Adrenal gland (tissue), 9 donors: ENCODE measurements at regions not wholly inside any gene's neighbourhood (a gene's known extent, or its start where the extent isn't known, plus 50 kb on each side); places are given as distances from the start of the nearest gene placed in this dataset.

Experiments
- DNase-seq, 7 donors: peaks; one replicate each; pipeline ENCODE4 v3.0.0-alpha.2; 2019 to 2020
- H3K27ac ChIP-seq, 5 donors: fragments of 200-600 bp; sonication (generic) in 4 of 5; 1 replicate in 3 of 5; 2 replicates in 2 of 5; pipeline versions ENCODE4 v1.5.1 to v1.8.0; 2016 to 2020; ENCODE audit warnings: mild to moderate bottlenecking in 1 of 5
- H3K27me3 ChIP-seq: fragments of 200-600 bp; 2 replicates; pipeline ENCODE4 v1.8.0; 2021
- H3K36me3 ChIP-seq, 2 donors: fragments of 200-600 bp; replicated peaks in 1 of 2; 1 replicate in 1 of 2; 2 replicates in 1 of 2; pipeline versions ENCODE4 v1.5.1 to v1.8.0; 2018 to 2022
- H3K4me1 ChIP-seq, 2 donors: fragments of 200-600 bp; replicated peaks in 1 of 2; 1 replicate in 1 of 2; 2 replicates in 1 of 2; pipeline versions ENCODE4 v1.5.1 to v1.8.0; 2018 to 2021
- H3K4me3 ChIP-seq, 4 donors: fragments of 200-600 bp; sonication (generic) in 3 of 4; one replicate each; pipeline ENCODE4 v1.5.1; 2016 to 2018
- H3K9me3 ChIP-seq, 3 donors: fragments of 200-600 bp; sonication (generic) in 1 of 3; replicated peaks in 1 of 3; 1 replicate in 2 of 3; 2 replicates in 1 of 3; pipeline versions ENCODE4 v1.5.1 to v1.8.0; 2016 to 2021
- POLR2A ChIP-seq, 2 donors: fragments of 450-650 bp; IDR thresholded peaks; one replicate each; pipeline ENCODE4 v1.6.1; 2017; ENCODE audit warnings: antibody characterized with exemption in 2 of 2, mild to moderate bottlenecking in 2 of 2, moderate library complexity in 1 of 2
- WGBS, 4 donors: extraction: QIAGEN DNeasy Blood & Tissue Kit in 2 of 4; methylation state at CpG; one replicate each; pipeline versions ENCODE4 v1.1.5 to v1.1.7; 2013 to 2017; 5-methylcytosine and 5-hydroxymethylcytosine counted together
- intact Hi-C, 2 donors: fragments of 100-400 bp; cut with DNase I; formaldehyde crosslinking; loops; one replicate each; pipeline versions ENCODE4 v1.14.1 to v1.15.0; 2022 to 2023
- TF ChIP-seq, protein P1 (sequence below), 6 experiments: fragments of 450-650 bp in 4 of 6; fragments of 200-600 bp in 2 of 6; sonication (generic) in 1 of 6; IDR thresholded peaks; 1 replicate in 5 of 6; 2 replicates in 1 of 6; pipeline versions ENCODE4 v1.5.1 to v1.8.0; 2016 to 2021; ENCODE audit warnings: antibody characterized with exemption in 6 of 6, mild to moderate bottlenecking in 2 of 6, moderate library complexity in 1 of 6
- donor health status: healthy with polysubstance abuse.
- donor health status: Bipolar disorder and iron deficiency.
- donor health status: DM: yes; HTN: yes; CAD: no.
- donor health status: DM: no; HTN: no; CAD: no.
- donor health status: DM: no; HTN: no; CAD: no.

DNA sequence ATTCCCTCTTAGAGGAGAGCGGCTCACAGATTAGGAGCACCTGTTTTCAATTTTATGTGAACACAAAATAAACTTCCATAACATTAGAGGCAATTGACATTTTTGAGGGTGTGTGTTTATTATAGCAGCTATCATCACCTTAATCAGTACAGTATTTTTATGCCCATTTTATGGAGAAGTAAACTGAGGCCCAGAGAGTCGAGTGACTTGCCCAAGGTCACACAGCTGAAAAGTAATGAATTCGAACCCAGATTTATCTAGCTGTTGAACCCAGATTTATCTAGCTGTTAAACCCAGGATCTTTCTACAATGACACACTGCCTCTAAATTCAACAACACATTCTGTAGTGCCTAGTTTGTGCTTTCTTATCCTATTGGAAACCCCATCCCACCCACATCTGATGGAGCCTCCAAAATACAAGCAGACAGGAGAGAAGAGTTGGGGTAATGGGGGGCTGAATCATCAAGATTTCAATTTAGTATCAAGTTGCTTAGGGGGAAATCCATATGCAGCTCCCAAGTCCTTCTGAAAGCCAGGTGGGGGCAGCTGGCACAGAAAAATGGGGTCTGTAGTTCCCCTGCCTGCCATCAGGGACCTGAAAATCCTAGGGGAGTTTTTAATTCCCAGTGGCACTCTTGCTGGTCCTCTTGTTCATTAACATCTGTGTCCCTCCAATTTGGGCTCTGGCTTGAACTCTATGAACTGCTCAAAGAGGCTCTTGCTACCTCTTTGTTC lies 50.4 kb upstream of the TRA2B start:
- H3K9me3 ChIP-seq: no peaks in the 10 kb centered on the region
- H3K27me3 ChIP-seq: no peaks in the 10 kb centered on the region
- intact Hi-C loops: loop anchor here in 1 of 2 donors (10.0 kb wide), 1 partner anchor 627 kb away; the partner anchor contains the start of gene AHSG
- no peak overlapping the region for H3K27ac ChIP-seq
- H3K4me3 ChIP-seq: no peak overlapping the region
- 81 to 95% (median 85%) methylated on average over 3 of the region's 3 CpGs for WGBS, 4 donors
- H3K36me3 ChIP-seq: no peaks in the 10 kb centered on the region
- peaks cover 0 to 12% of the 10 kb centered on the region in 2 donors for H3K4me1 ChIP-seq
- no peak for DNase-seq
- TF ChIP-seq POLR2A (IDR thresholded peaks at IDR 0.05): no peak
- TF ChIP-seq, protein P1, sequence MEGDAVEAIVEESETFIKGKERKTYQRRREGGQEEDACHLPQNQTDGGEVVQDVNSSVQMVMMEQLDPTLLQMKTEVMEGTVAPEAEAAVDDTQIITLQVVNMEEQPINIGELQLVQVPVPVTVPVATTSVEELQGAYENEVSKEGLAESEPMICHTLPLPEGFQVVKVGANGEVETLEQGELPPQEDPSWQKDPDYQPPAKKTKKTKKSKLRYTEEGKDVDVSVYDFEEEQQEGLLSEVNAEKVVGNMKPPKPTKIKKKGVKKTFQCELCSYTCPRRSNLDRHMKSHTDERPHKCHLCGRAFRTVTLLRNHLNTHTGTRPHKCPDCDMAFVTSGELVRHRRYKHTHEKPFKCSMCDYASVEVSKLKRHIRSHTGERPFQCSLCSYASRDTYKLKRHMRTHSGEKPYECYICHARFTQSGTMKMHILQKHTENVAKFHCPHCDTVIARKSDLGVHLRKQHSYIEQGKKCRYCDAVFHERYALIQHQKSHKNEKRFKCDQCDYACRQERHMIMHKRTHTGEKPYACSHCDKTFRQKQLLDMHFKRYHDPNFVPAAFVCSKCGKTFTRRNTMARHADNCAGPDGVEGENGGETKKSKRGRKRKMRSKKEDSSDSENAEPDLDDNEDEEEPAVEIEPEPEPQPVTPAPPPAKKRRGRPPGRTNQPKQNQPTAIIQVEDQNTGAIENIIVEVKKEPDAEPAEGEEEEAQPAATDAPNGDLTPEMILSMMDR (IDR thresholded peaks at IDR 0.05): no peak
